Neural cell (in vitro differentiated cells): ENCODE measurements at regions not wholly inside any gene's neighbourhood (a gene's known extent, or its start where the extent isn't known, plus 50 kb on each side); places are given as distances from the start of the nearest gene placed in this dataset.

ENCODE experiments used
- EZH2 ChIP-seq: fragments of 200-600, 300-800 bp; shearing (Covaris generic), sonication (generic); IDR thresholded peaks from 2 replicates; pipeline ENCODE4 v1.6.1; 2014; ENCODE audit warnings: antibody characterized with exemption, low read length, borderline replicate concordance, mild to moderate bottlenecking; ENCODE audit not compliant: insufficient read depth, poor library complexity, severe bottlenecking
- MXI1 ChIP-seq: fragments of 450-650 bp; conservative IDR thresholded peaks from 2 replicates; pipeline ENCODE4 v1.6.1; 2014; ENCODE audit warnings: antibody characterized with exemption, mild to moderate bottlenecking; ENCODE audit not compliant: poor library complexity, severe bottlenecking
- POLR2AphosphoS5 ChIP-seq: IDR thresholded peaks from 2 replicates; pipeline ENCODE4 v1.6.1; 2012
- RAD21 ChIP-seq: fragments of 450-650 bp; conservative IDR thresholded peaks from 2 replicates; pipeline ENCODE4 v1.6.1; 2014; ENCODE audit warnings: antibody characterized with exemption, mild to moderate bottlenecking, moderate library complexity
- REST ChIP-seq: IDR thresholded peaks from 2 replicates; pipeline ENCODE4 v1.6.1; 2012; ENCODE audit warnings: borderline replicate concordance
- TAF1 ChIP-seq: IDR thresholded peaks from 2 replicates; pipeline ENCODE4 v1.6.1; 2012; ENCODE audit warnings: low read depth
- TF ChIP-seq, protein P1 (sequence below): fragments of 450-650 bp; IDR thresholded peaks from 2 replicates; pipeline ENCODE4 v1.5.1; 2014; ENCODE audit warnings: antibody characterized with exemption, mild to moderate bottlenecking, moderate library complexity; ENCODE audit not compliant: poor library complexity, severe bottlenecking

- no peak for TF ChIP-seq RAD21
- TF ChIP-seq, protein P1, sequence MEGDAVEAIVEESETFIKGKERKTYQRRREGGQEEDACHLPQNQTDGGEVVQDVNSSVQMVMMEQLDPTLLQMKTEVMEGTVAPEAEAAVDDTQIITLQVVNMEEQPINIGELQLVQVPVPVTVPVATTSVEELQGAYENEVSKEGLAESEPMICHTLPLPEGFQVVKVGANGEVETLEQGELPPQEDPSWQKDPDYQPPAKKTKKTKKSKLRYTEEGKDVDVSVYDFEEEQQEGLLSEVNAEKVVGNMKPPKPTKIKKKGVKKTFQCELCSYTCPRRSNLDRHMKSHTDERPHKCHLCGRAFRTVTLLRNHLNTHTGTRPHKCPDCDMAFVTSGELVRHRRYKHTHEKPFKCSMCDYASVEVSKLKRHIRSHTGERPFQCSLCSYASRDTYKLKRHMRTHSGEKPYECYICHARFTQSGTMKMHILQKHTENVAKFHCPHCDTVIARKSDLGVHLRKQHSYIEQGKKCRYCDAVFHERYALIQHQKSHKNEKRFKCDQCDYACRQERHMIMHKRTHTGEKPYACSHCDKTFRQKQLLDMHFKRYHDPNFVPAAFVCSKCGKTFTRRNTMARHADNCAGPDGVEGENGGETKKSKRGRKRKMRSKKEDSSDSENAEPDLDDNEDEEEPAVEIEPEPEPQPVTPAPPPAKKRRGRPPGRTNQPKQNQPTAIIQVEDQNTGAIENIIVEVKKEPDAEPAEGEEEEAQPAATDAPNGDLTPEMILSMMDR: no peak
- TF ChIP-seq POLR2AphosphoS5: no peak
- TF ChIP-seq TAF1: no peak
- no peak for TF ChIP-seq EZH2
- TF ChIP-seq MXI1: no peak
- no peak for TF ChIP-seq REST
Observed at GRCh38 chr4:26175006-26175786, 145.6 kb upstream of the RBPJ start.
